ENCODE measurements at regions not wholly inside any gene's neighbourhood (a gene's known extent, or its start where the extent isn't known, plus 50 kb on each side); places are given as distances from the start of the nearest gene placed in this dataset.

DNA sequence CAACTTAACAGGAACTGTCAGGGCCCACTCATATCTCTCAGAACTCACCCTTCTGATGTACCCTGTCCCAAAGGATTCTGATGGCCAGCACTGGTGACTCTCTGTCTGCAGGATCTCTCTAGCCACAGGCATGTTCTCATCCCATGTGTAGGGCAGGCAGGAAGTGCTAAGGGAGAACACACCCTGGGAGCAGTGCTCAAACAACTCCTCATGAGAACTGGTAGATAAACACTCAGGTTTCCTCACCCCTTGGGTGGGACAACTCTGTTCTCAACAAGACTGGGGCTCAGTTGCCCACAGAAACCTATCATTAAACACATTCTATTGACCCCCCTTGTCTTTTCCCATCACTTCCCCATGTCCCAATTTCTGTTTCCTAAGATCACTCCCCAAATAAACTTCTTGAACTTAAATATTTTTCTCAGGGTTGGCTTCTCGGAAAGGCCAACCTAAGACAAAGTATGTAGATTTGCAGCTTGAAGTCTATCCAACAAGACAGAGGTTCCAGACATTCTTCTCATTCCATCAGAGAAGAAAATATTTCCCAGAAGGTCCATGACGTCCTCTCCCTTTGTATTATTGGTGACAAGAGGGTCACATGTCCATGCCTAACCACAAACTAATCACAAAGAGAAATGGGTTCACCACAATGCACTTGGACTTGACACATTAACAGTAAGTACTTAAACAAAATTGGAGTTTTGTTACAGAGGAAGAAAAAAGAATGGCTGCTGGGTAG lies 276.6 kb upstream of the GADL1 start:
- TF ChIP-seq, protein P1, sequence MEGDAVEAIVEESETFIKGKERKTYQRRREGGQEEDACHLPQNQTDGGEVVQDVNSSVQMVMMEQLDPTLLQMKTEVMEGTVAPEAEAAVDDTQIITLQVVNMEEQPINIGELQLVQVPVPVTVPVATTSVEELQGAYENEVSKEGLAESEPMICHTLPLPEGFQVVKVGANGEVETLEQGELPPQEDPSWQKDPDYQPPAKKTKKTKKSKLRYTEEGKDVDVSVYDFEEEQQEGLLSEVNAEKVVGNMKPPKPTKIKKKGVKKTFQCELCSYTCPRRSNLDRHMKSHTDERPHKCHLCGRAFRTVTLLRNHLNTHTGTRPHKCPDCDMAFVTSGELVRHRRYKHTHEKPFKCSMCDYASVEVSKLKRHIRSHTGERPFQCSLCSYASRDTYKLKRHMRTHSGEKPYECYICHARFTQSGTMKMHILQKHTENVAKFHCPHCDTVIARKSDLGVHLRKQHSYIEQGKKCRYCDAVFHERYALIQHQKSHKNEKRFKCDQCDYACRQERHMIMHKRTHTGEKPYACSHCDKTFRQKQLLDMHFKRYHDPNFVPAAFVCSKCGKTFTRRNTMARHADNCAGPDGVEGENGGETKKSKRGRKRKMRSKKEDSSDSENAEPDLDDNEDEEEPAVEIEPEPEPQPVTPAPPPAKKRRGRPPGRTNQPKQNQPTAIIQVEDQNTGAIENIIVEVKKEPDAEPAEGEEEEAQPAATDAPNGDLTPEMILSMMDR (IDR thresholded peaks at IDR 0.05; ENCODE audit: poor library complexity), result no peak
- TF ChIP-seq EZH2 (IDR thresholded peaks at IDR 0.05; ENCODE audit: borderline replicate concordance) (no peak), EZH2phosphoT487 (IDR thresholded peaks at IDR 0.05; ENCODE audit: low read depth, severe bottlenecking, unreplicated experiment) (no peak)
